Activated CD8-positive, alpha-beta memory T cell treated with anti-CD3 and anti-CD28 coated beads, Interleukin-2, amount 50 U/mL, for 4 hours (primary cell): ENCODE measurements at regions not wholly inside any gene's neighbourhood (a gene's known extent, or its start where the extent isn't known, plus 50 kb on each side); places are given as distances from the start of the nearest gene placed in this dataset.

Experiments used
- DNase-seq: peaks from one replicate; pipeline ENCODE4 v3.0.0-alpha.2; 2020

DNA sequence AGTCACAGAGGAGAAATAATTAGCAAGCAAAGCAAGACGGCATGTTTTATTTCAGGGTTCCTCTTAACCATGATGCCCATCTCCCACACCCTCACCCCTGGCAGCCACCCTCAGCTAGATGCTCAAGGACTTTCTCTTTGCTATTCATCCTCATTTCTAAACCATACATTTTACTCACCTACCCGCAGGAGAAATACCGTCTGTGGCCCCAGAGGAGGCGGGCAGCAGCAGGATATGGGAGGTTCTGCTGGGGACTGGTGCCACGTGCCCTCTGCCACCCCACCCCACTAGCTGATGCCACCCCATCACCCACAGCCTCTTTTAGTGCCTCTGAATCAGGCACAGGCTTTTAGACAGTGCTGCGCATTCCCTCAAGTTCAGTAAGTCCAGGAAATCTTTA, 168.7 kb upstream of the ITGB1 start:
- DNase-seq = no peak

DNA sequence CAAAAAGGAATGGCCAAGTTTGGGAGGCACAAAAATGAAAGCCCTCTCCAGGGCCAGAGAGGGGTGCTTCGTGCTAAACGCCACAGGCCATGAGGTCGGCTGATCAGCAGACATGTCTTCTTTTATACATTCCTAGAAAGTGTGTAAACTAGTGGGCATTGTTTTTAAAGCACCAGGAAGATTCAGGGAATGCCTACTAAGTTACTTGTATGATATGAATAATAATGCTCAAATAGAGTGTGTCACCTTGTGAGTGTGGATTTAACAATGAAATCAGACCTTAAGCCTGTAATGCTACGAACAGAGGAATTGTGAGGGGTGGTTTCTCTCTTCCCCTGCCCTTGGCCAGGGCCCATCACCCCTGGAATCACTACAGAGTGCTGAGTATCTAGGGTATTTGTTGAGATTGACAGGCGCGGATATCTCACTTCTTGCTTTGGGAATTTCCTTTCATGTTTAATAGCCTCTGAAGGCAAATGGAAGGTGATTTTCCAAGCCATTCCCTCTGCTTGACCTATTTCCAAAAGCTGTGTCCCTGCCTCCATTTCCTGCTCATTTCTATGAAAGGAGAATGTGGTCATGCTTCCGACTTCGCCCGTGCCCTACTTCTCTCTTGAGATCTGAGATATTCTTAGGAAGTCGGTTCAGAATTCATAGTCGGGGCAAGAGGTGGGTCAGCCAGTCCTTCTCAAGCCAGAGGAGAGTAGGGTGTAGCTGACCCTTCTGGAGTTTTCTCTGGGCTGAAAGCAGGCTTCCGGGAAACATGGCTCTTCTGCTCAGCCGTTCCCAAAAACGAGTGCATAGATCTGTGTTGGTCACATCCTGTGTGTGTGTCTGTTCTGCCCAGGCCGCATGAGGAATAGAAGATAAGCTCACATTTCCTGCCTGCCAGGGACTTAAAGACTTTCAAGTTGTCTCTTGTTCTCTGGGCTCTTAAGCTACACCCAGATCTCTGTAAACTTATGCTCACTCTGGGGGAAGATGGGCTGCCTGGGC, 167.8 kb upstream of the ITGB1 start:
- DNase-seq = peak; percentile 25

DNA sequence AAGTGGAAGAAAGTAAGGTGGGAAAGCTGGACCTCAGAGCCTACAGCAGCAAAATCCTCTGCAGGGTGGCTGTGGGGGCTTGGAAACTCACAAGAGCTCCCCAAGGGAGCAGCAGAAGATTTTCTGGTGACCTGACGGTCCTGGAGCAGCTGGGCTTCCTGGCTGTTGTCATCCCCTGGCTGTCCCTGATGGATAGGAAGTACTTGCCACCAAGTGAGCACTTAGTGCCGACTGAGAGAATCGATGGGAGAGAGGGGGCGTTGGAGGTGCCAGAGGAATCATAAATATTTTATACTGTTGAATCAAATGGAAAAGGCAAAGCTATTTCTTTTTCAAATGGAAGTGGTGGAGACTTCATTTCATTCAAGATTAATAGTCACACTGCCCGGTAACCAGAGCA, 167.1 kb upstream of the ITGB1 start:
- no peak for DNase-seq

DNA sequence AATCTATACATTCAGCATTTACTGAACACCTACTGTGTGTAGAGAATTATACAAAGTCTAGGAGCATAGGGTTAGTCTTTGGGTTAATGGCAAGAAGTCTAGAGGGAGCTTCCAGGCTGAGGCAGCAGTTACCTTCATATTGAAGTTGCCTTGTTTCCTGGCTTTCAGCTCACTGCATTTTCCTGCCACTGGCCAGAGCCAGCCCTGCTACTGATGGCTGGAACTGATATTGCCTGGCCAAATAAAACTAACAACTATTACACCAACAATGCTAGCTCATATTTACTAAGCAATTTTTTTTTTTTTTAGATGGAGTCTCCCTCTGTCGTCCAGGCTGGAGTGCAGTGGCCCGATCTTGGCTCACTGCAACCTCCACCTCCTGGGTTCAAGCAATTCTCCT, 165.7 kb upstream of the ITGB1 start:
- DNase-seq = no peak

DNA sequence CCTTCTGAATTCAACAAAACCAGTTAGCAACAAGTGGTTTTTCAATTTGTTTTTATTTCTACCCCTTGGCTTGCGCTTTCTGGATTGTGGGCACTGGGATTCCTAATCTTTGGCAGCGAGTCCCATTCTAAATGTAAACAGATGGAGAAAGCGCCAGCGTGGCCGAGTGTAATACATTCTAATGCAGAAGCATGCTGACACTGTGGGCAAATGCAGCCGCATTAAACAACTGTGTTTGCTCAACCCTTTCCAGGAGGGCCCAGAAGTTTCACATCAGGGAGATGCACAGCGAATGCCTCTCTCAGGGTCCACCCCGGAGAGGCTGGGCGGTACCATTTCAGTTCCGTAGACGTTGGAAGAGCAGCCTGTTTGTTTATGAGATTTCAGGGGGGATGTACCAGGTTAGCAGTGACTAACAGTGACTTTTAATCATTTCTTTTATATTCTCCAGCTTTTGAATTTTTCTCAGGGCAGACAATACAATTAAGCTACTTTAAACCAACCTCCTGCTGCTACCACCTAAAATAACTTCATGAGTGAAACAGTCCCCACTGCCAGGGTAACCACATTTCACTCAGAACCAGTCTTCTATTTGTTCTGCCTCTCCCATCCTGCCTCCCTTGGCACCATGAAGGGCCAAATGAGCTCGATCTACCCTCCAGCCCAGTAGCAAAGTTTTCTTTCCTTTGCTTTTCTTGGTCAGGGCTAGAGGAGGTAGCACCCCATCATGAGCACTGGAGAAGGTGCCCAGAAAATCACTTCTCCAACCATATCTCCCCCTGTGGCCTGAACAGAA, 164.2 kb upstream of the ITGB1 start:
- no peak for DNase-seq

DNA sequence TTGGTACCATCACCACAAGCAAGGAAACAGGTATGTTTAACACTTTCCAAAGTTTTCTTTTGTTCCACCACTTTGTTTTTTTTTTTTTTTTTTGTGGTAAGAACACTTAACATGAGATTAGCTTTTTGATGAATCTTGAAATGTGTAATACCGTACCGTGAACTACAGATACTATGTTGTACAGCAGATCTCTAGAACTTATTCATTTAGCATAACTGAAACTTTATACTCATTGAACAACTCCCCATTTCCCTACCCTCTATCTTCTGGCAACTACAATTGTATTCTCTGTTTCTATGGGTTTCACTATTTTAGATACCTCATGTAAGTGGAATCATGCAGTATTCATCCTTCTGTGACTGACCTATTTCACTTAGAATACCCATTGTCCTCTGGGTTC, 162.7 kb upstream of the ITGB1 start:
- no peak for DNase-seq

DNA sequence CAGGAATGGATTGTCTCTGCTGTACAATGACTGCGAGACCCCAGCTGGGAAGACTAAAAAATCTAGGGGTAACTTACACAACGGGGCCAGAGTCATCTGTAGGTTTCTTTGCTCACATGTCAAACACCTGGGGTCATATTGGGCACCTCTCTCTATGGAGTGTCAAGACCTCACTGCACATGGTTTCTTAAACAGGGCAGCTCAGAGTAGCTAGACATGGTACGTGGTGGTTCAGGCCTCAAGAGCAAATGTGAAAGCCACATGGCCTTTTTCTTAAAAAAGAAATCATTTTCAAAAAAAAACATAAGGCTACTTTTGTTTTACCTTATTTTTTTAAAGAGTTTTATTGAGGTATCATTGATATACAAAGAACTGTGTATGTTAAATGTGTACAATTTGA, 162.2 kb upstream of the ITGB1 start:
- no peak for DNase-seq

DNA sequence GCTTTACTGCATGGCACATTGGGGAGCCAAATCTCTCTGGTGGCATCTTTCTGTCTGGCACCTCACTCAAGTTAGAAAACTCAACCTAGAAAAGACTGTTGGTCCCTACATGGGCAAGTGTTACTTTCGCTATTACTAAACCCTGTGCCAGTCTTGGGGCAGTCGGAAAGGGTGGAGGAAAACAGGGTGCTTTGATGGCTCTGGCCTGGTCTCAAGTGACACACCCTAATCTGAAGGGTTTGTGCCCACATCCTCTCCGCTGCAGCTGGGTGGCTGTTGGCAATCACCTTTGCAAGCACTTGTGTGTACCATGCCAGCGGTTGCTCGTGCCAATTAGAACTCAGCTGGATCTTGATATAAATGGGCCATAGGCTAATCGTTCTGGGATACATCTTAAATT, 159.8 kb upstream of the ITGB1 start:
- peak; percentile 26 for DNase-seq

DNA sequence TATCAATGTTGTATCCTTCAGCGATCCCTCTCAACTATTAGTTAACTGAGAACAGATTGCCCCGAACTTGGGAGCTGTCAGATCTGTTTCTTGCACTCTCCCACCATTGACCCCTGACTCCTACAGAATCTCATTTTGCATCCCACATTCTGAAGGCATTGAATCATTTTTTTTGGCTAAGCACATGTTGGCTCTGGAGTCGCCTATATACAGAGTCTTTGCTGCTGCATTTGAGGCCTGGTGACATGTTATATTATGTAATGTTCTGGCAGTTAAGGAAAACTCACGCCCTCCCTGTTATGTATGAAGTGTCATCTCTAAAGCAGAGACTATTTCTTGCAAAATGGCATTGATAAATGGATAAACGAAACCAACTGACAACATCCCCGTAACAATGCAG, 159.2 kb upstream of the ITGB1 start:
- no peak for DNase-seq

DNA sequence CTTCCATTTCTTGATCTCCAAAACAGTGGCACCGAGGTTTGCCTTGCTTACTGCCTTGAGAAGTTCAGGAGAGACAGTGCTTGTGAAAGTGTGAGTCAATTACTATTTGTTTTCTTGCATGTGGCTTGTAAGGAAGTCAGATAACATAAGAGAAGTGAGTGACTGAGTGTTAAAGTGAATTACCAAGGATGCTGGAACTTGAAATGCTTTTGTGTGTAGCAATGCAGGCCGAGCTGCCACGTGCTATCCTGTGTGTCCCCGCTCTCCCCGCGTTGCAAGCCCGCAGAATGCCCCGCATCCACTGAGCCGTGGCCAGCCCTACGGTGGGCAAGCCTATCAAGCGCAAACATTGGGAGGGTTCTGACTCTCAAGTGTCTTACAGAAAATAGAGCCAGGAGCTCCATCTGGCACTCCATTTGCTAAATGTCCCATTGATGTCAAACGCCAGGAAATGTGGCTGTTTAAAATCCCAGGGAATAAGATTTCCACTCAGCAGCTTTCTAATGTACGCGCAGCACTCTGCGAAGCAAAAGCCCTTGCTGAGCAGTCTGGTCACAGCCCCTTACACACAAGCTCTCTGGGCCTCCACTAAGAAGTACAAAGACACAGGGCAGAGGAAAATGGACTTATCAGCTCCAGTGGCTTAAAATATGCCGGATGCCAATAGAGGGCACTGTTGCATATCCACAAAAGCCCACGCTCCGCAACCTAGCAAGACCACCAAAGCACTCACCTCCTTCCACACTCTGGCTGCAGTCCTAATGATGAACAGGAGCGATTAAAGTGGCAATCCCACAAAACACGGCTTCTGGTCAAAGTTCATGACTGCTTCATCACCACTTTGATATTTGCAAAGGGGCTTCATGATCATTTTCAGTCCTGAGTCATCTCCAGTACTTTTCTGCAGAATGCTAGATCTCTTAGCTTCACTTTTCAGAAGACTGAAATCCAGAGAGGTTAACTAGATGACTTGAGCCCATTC, 158.0 kb upstream of the ITGB1 start:
- DNase-seq = peak; percentile 31

DNA sequence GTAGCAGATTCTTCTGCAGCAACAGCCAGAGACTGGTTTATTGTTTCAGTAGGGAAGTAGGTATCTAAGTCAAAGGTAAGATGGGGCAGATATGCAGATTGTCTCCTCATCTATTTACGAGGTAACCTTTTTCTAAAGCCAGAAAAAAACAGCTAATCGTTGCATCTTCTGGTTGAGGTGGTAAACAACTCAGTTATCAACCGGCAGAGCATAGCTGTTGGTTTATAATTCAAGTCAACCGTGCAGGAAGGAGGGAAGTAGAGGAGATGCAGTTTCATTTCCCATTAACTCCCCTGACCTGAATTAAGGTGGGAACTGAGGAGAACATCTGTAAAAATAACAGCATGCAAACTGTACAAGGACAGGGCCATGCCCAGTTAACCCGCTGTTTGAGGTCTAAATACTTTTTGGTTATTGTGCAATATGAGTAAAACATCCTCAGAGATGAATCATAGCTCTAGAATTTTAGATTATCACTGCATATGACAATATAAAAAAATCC, 156.5 kb upstream of the ITGB1 start:
- no peak for DNase-seq

DNA sequence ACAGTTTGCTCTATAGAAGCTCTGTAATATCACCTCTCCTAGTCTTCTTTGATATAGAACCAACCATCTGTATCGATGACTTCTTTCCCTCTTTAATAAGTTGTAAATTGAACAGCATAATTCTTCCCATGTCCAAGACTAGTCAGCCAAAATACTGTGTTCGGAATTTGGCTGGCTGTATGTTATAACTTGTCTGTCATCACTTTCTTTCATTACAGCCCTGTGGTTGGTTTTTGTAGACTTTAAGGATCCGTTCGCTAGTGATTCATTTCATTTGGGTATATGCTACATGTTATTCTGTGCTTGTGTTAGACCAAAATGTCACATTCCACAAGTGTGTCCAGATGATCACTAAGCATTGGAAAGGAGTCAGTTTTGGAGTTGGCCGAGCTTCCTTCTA, 155.4 kb upstream of the ITGB1 start:
- DNase-seq = no peak

DNA sequence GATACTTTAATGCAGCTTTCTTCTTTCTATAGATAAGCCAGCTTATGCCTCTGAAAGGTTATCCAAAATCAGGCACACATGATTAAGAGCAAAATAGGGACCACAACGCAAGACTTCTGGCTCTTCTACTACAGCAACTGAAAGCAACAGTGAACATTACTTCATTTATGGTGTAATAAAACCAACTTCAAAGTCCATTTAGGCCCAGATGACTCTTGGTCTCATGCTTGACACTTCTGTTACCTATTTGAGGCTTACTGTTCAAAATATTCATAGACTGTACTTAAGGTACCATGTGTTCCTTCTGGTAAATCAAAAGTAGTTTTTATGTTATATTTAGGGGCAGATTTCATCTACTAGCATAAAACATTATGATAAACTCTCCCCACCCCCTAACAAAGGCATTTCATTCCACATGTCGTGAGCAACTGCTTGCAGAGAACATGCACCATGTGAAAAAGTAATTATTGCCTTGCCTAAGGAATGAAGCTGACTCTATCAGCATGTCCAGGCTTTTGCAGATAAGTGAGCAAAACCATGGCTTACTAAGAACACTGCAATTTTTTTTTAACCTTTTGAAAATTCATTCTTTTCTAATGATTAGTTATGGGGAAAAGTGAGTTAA, 154.9 kb upstream of the ITGB1 start:
- no peak for DNase-seq

DNA sequence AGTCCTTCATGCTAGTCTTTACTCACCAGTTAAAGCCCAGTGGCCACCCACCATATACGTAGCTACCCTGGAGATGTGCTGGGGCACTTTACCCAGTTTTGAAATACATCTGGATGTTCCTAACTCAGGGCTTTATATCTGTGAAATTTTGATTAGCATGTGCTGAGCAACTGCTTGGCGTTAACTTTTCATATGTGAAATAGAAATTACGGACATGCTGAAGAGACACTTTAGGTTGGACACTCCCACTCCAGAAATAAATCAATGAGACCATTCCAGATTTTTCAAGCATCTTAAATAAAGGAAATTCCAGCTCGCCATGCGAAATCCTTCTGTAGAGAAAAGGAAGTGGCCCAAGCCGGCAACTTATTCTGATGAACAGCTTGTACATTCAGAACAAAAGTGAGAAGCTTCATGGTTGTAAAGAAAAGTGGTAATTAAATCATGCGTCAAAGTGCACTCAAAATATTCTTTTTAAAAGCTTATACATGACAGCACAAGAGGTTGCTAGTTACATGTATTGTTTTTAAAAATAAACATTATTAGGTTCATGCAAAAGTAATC, 153.5 kb upstream of the ITGB1 start:
- no peak for DNase-seq

DNA sequence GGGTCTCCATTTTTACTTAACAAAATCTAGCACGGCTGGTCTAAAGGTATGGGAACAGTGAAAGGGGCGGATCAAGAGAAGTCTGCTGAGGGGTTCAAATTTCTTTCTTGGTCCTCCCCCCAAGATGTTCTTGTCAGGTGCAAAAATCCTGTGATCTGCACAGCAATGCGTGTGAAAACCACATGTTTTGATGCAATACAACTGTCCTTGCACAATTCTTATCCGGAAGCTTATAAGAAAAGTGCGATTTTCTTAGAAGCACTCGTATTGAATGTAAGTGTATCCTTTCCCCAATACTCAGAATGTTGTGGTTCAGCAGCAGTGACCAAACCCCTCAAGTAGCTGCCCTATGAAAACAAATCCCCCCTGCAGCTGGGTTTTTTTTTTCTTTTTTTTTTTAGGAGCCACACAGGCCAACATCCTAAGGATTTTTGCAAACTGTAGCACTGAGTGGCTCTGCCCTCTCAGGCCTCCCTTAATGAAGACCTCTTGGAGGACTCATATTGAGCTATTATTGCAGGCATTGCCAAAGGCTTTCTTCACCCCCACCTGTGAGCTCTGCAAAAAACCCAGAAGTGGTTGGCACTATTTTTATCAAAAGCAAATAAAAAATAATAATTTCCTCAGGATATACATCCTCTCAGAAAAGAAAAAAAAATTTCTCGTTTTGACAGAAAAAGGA, 151.9 kb upstream of the ITGB1 start:
- no peak for DNase-seq

DNA sequence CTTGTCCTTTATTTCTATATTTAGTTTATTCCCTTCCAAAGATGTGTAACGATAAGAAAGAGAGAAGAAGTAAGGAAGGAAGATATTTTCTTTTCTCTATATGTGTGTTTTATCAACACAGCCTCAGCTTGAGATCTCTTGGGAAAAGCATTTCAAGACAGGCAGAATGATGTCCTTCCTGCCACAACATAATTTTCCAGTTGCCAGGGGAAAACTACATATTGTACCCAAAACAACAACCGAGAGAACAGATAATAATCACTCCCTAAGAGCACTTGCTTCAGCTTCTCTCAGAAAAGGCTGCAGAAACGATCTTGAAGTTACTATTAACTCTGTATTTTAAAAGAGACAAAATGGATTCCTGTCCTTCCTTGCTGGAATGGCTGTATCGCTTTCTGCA, 151.4 kb upstream of the ITGB1 start:
- DNase-seq = no peak

DNA sequence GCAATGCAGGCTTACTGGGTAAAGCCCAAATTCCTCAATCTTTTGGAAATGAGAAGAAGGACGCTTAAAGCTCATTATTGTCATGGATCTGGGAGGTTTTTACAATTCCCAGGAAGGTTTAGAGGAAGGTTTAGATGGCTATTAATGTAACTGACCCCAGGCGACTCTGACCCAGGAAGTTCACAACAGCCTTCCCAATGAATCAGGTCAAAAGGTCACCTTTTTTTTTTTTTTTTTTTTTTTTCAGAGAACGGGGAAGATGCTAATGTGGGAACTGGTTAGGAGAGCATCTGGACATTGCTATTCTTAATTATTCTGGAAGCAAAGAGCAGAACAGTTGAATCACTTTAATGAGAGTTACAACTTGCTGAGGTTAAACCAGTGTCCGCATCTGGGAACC, 149.9 kb upstream of the ITGB1 start:
- no peak for DNase-seq

DNA sequence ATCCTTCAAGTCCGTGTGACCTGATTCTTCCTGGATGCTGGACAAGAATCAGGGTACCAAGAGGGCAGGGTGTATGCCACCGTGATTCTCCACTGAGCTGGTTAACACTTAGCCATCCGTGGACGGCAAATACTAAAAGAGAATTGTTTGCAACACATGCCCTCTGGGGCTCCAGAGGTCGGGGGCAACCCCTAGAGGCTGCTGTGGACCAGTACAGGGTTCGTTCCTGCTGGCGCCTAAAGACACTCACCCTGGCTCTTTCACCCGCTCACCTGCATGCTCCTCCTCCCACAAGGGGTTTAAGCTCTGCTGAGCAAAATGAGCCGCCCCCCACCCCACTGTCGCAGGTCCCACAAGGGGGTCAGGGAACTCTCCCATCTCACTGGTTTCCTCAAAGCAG, 148.7 kb upstream of the ITGB1 start:
- no peak for DNase-seq

DNA sequence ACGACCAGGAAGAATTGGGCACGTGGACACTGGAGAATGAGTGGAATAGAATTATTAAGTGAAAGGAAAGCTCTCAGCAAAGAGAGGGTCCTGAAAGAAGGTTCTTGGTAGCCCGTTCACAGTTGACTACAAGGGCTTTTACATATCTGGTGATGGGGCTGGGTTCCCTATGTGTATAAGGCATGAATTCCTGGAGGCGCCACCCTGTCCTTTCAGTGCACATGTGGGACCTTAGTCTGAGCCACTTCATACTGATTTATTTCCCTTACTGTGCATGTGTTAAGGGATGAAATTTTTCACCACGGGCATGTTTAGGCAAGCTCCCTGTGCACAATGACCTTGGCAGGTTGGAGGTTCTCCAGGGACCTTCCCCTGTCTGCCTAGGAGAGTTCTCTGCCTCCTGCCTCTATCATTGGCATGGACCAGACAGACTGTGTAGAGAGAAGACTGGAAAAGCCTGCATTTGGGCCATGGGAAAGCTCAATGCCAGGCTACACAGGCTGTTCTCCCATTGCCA, 145.9 kb upstream of the ITGB1 start:
- no peak for DNase-seq

DNA sequence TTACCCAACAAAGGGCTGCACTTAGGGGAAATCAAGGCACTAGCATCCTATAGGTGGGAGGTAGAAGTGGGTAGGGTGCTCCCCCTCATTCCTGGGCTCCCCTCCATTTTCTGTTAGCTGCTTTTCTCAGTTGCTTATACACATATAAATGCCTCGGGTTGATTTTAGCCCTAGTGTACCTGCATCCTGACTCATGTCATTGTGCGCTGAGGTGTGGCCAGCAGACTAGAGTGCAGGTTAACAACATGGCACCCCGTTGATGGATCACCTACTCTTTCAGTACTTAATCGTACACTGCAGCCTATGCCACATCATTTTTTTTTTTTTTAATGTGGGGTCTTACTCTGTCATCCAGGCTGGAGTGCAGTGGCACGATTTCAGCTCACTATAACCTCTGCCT, 144.0 kb upstream of the ITGB1 start:
- DNase-seq = no peak

DNA sequence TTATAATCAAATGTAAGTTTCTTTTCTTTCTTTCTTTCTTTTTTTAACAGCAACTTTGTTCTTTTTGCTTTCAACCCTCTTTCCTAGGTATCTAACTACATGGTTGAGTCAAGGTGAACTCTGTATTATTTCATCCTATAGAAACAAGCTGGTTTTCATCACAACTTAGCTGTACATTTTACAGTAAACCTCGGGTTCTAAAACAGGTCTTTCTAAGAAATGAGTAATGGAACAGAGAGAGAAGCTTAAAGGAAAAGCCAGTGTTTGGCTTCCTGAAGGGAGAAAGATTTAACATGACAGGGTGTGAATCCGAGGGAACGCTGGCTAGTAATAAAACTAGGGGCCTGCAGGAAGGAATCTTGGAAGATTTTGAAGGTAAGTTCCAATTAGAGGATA, 143.4 kb upstream of the ITGB1 start:
- no peak for DNase-seq
